Right atrium auricular region (tissue), 2 donors: ENCODE measurements at regions not wholly inside any gene's neighbourhood (a gene's known extent, or its start where the extent isn't known, plus 50 kb on each side); places are given as distances from the start of the nearest gene placed in this dataset.

Experiments
- DNase-seq: peaks from one replicate; pipeline ENCODE4 v3.0.0-alpha.2; 2019; ENCODE audit warnings: low spot score
- H3K27ac ChIP-seq, 2 donors: fragments of 200-600 bp; sonication (generic); 1 replicate in 1 of 2; 2 replicates in 1 of 2; pipeline ENCODE4 v1.5.1; 2016 to 2019
- H3K27me3 ChIP-seq, 2 donors: fragments of 200-600 bp; sonication (generic); one replicate each; pipeline versions ENCODE4 v1.5.1 to v1.6.0; 2017 to 2019
- H3K36me3 ChIP-seq: fragments of 200-600 bp; sonication (generic); one replicate; pipeline ENCODE4 v1.5.1; 2016
- H3K4me1 ChIP-seq, 2 donors: fragments of 200-600 bp; sonication (generic); one replicate each; pipeline versions ENCODE4 v1.5.1 to v1.6.0; 2017 to 2019
- H3K4me3 ChIP-seq, 2 donors: fragments of 200-600 bp; sonication (generic); 1 replicate in 1 of 2; 2 replicates in 1 of 2; pipeline ENCODE4 v1.5.1; 2017 to 2019; ENCODE audit warnings: mild to moderate bottlenecking in 1 of 2, moderate library complexity in 1 of 2
- H3K9me3 ChIP-seq, 2 donors: fragments of 200-600 bp; sonication (generic); one replicate each; pipeline ENCODE4 v1.5.1; 2019
- CTCF ChIP-seq, 2 donors: fragments of 200-600 bp; sonication (generic); IDR thresholded peaks; one replicate each; pipeline ENCODE4 v1.5.1; 2019; ENCODE audit warnings: antibody characterized with exemption in 2 of 2

- H3K4me1 ChIP-seq = no peaks in the 10 kb centered on the region
- H3K9me3 ChIP-seq = no peaks in the 10 kb centered on the region
- no peaks in the 10 kb centered on the region for H3K27me3 ChIP-seq
- H3K4me3 ChIP-seq = no peak overlapping the region
- H3K36me3 ChIP-seq = no peaks in the 10 kb centered on the region
- DNase-seq = no peak
- H3K27ac ChIP-seq = no peak overlapping the region
- TF ChIP-seq CTCF (IDR thresholded peaks at IDR 0.05) = no peak
Observed at GRCh38 chr7:24372961-24373955, 89.3 kb downstream of the NPY start.

- no peaks in the 10 kb centered on the region for H3K36me3 ChIP-seq
- no peak for DNase-seq
Observed at GRCh38 chr7:24378871-24379616, 95.1 kb downstream of the NPY start.

GRCh38 chr7:24381894-24382505 lies 98.0 kb downstream of the NPY start:
- no peak for TF ChIP-seq CTCF (IDR thresholded peaks at IDR 0.05)
- Histone ChIP-seq H3K4me3 (no peak overlapping the region), H3K4me1 (no peaks in the 10 kb centered on the region), H3K36me3 (no peaks in the 10 kb centered on the region), H3K9me3 (peaks cover 0 to 8% of the 10 kb centered on the region in 2 donors), H3K27me3 (no peaks in the 10 kb centered on the region), H3K27ac (no peak overlapping the region)
- DNase-seq = no peak

More at GRCh38 chr7:24378871-24379616, 95.1 kb downstream of the NPY start:
- Histone ChIP-seq H3K4me1 (no peaks in the 10 kb centered on the region), H3K27ac (no peak overlapping the region), H3K27me3 (no peaks in the 10 kb centered on the region), H3K4me3 (no peak overlapping the region), H3K9me3 (peaks cover 0 to 8% of the 10 kb centered on the region in 2 donors)
- no peak for TF ChIP-seq CTCF (IDR thresholded peaks at IDR 0.05)

- H3K4me3 ChIP-seq = no peak overlapping the region
- H3K27ac ChIP-seq = no peak overlapping the region
- no peak for TF ChIP-seq CTCF (IDR thresholded peaks at IDR 0.05)
- H3K9me3 ChIP-seq = peaks cover 0 to 8% of the 10 kb centered on the region in 2 donors
- H3K27me3 ChIP-seq = no peaks in the 10 kb centered on the region
- H3K36me3 ChIP-seq = no peaks in the 10 kb centered on the region
- no peaks in the 10 kb centered on the region for H3K4me1 ChIP-seq
- DNase-seq = no peak
Observed at GRCh38 chr7:24383055-24383454, 99.1 kb downstream of the NPY start.

- DNase-seq = no peak
- TF ChIP-seq CTCF (IDR thresholded peaks at IDR 0.05) = no peak
Observed at GRCh38 chr7:24384362-24385030, 100.5 kb downstream of the NPY start.

More at GRCh38 chr7:24384362-24385030, 100.5 kb downstream of the NPY start:
- Histone ChIP-seq H3K27ac (no peak overlapping the region), H3K4me1 (no peaks in the 10 kb centered on the region), H3K36me3 (no peaks in the 10 kb centered on the region), H3K4me3 (no peak overlapping the region), H3K27me3 (no peaks in the 10 kb centered on the region), H3K9me3 (peaks cover 0 to 8% of the 10 kb centered on the region in 2 donors)
